ENCODE measurements at regions not wholly inside any gene's neighbourhood (a gene's known extent, or its start where the extent isn't known, plus 50 kb on each side); places are given as distances from the start of the nearest gene placed in this dataset.

DNA sequence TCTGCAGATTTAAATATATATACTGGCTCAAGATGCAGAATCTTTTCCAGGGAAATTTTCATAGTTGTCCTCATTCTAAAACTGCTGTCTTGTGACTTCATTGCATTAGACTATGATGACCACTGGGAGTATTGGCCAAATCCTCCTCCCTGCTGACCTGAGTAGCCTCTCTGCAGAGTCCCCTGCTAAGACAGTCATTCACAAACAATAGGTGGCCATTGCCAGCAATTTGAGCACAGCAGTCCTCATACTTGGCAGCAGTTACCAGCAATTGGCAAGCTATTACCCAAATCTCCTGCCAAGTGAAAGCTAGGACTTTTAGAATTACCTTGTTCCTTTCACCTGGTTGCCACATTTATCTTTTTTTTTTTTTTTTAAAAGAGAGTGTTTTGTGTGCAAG is 325.8 kb downstream of the FAT3 start (continued):
- TF ChIP-seq CHD7 (IDR thresholded peaks at IDR 0.05; ENCODE audit: insufficient replicate concordance, low read length) (peak; percentile 71), MAX (IDR thresholded peaks at IDR 0.05) (no peak), SIRT6 (IDR thresholded peaks at IDR 0.05; ENCODE audit: low read length) (no peak), SAP30 (IDR thresholded peaks at IDR 0.05; ENCODE audit: insufficient read depth, insufficient replicate concordance, low read length) (no peak), SRF (IDR thresholded peaks at IDR 0.05; ENCODE audit: low read depth, low read length) (no peak), RFX5 (IDR thresholded peaks at IDR 0.05; ENCODE audit: borderline replicate concordance, low read depth, low read length) (no peak), EP300 (IDR thresholded peaks at IDR 0.05; ENCODE audit: borderline replicate concordance in 1 of 2, low read depth in 2 of 2, low read length in 2 of 2) (peak in 1 of 2 experiments; percentile 93; a peak in 2 of 3 replicates), POU5F1 (IDR thresholded peaks at IDR 0.05; ENCODE audit: low read depth, low read length) (peak; percentile 2; the same call in 1 of the 2 replicates), CEBPB (IDR thresholded peaks at IDR 0.05; ENCODE audit: low read depth, low read length) (no peak)
- TF ChIP-seq, protein P1, sequence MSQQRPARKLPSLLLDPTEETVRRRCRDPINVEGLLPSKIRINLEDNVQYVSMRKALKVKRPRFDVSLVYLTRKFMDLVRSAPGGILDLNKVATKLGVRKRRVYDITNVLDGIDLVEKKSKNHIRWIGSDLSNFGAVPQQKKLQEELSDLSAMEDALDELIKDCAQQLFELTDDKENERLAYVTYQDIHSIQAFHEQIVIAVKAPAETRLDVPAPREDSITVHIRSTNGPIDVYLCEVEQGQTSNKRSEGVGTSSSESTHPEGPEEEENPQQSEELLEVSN (IDR thresholded peaks at IDR 0.05), result no peak
